ENCODE measurements at regions not wholly inside any gene's neighbourhood (a gene's known extent, or its start where the extent isn't known, plus 50 kb on each side); places are given as distances from the start of the nearest gene placed in this dataset.

DNA sequence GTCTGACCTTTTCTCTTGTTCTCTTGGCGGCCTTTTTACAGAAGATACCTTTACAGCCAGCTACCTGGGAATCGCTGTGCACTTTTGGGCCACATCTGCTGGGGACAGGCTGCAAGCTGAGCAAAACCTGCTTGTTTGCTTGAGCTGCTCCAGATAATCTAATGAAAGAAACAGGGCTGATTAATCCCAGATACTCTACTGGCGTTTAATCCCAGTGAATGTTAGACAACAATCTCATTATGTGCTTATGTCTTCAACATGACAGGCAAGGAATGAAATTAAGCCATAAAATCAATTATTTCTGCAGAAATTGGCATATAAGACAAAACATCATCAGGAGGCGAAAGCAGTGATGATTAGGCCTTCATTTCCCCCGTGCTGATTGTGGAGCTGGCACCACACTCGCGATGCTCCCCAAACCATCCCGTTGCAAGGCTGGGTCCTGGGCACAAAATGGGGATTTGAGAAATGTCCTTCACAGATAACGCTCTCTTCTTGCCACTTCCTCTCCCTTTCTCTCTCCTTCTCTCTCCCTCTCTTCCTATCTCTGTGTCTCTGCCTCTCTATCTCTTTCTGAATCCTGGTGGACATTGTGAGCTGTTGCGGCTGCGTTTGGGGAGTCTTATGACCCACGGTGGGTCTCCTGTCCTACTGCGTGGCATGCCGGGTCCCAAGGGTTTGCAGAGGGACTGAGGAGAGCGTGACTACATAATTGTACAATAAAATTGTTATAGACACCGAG lies 1053.8 kb downstream of the TBC1D22A start:
- TF ChIP-seq ZNF121 (tag by site-specific recombination; IDR thresholded peaks at IDR 0.05), result no peak
- TF ChIP-seq IKZF3 (tag by site-specific recombination; IDR thresholded peaks at IDR 0.05), result no peak
- no peak for TF ChIP-seq ZNF596 (tag by site-specific recombination; IDR thresholded peaks at IDR 0.05)
- TF ChIP-seq, protein P1, sequence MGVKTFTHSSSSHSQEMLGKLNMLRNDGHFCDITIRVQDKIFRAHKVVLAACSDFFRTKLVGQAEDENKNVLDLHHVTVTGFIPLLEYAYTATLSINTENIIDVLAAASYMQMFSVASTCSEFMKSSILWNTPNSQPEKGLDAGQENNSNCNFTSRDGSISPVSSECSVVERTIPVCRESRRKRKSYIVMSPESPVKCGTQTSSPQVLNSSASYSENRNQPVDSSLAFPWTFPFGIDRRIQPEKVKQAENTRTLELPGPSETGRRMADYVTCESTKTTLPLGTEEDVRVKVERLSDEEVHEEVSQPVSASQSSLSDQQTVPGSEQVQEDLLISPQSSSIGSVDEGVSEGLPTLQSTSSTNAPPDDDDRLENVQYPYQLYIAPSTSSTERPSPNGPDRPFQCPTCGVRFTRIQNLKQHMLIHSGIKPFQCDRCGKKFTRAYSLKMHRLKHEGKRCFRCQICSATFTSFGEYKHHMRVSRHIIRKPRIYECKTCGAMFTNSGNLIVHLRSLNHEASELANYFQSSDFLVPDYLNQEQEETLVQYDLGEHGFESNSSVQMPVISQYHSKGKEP (tag by site-specific recombination; IDR thresholded peaks at IDR 0.05), result no peak
- TF ChIP-seq, protein P2, sequence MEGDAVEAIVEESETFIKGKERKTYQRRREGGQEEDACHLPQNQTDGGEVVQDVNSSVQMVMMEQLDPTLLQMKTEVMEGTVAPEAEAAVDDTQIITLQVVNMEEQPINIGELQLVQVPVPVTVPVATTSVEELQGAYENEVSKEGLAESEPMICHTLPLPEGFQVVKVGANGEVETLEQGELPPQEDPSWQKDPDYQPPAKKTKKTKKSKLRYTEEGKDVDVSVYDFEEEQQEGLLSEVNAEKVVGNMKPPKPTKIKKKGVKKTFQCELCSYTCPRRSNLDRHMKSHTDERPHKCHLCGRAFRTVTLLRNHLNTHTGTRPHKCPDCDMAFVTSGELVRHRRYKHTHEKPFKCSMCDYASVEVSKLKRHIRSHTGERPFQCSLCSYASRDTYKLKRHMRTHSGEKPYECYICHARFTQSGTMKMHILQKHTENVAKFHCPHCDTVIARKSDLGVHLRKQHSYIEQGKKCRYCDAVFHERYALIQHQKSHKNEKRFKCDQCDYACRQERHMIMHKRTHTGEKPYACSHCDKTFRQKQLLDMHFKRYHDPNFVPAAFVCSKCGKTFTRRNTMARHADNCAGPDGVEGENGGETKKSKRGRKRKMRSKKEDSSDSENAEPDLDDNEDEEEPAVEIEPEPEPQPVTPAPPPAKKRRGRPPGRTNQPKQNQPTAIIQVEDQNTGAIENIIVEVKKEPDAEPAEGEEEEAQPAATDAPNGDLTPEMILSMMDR (tag by site-specific recombination; IDR thresholded peaks at IDR 0.05), result no peak
